WTC11 (cell line): ENCODE measurements at regions not wholly inside any gene's neighbourhood (a gene's known extent, or its start where the extent isn't known, plus 50 kb on each side); places are given as distances from the start of the nearest gene placed in this dataset.

Source experiments
- ATAC-seq: fragments of 200-7000 bp; cut with Tn5 transposase; 2 replicates; pipeline ENCODE4 v1.10.0; 2021; ENCODE audit warnings: mild to moderate bottlenecking, moderate library complexity
- CTCF ChIA-PET: fragments of 300-600 bp; sonication (Branson Sonifier 250); formaldehyde crosslinking; loops from one replicate; lab custom pipeline; 2021; ENCODE audit warnings: antibody characterized with exemption; lab: Charles Lee
- POLR2A ChIA-PET: fragments of 350-600 bp; sonication (Branson Sonifier 250); formaldehyde crosslinking; loops from one replicate; lab custom pipeline; 2021; ENCODE audit warnings: antibody characterized with exemption; lab: Charles Lee
- DNase-seq: peaks from one replicate; pipeline ENCODE4 v3.0.0; 2021; ENCODE audit warnings: low spot score
- H3K27ac Mint-ChIP-seq: 2 replicates; pipeline ENCODE4 v1.8.0; 2021; ENCODE audit warnings: mixed read lengths
- H3K27me3 Mint-ChIP-seq: 2 replicates; pipeline ENCODE4 v1.8.0; 2021; ENCODE audit warnings: low read depth, mild to moderate bottlenecking, moderate library complexity, mixed read lengths
- H3K36me3 Mint-ChIP-seq: 2 replicates; pipeline ENCODE4 v1.8.0; 2021; ENCODE audit warnings: mixed read lengths
- H3K4me1 Mint-ChIP-seq: 2 replicates; pipeline ENCODE4 v1.8.0; 2022; ENCODE audit warnings: mixed read lengths
- H3K4me3 Mint-ChIP-seq: 2 replicates; pipeline ENCODE4 v1.8.0; 2021; ENCODE audit warnings: mild to moderate bottlenecking, moderate library complexity, mixed read lengths
- H3K9me3 Mint-ChIP-seq: 2 replicates; pipeline ENCODE4 v1.8.0; 2021; ENCODE audit warnings: mixed read lengths
- CREM ChIP-seq: sonication (generic); formaldehyde crosslinking; IDR thresholded peaks from 2 replicates; pipeline ENCODE4 v1.8.1; 2022; ENCODE audit warnings: mild to moderate bottlenecking, missing genetic modification reagents, moderate library complexity
- ESRRA ChIP-seq: sonication (generic); formaldehyde crosslinking; IDR thresholded peaks from 2 replicates; pipeline ENCODE4 v1.8.1; 2022; ENCODE audit warnings: mild to moderate bottlenecking, missing genetic modification reagents, borderline replicate concordance
- FOXJ3 ChIP-seq: sonication (generic); formaldehyde crosslinking; IDR thresholded peaks from 2 replicates; pipeline ENCODE4 v1.9.0; 2021; ENCODE audit warnings: missing genetic modification reagents, mild to moderate bottlenecking, borderline replicate concordance
- GABPB1 ChIP-seq: sonication (generic); formaldehyde crosslinking; IDR thresholded peaks from 2 replicates; pipeline ENCODE4 v1.8.1; 2023; ENCODE audit warnings: mild to moderate bottlenecking, missing genetic modification reagents
- IRF2 ChIP-seq: sonication (generic); formaldehyde crosslinking; IDR thresholded peaks from 2 replicates; pipeline ENCODE4 v1.8.0; 2022; ENCODE audit warnings: low read depth, missing genetic modification reagents, borderline replicate concordance
- JUN ChIP-seq: sonication (generic); formaldehyde crosslinking; IDR thresholded peaks from 2 replicates; pipeline ENCODE4 v1.8.0; 2023; ENCODE audit warnings: mild to moderate bottlenecking, missing genetic modification reagents
- NR2C2 ChIP-seq: sonication (generic); formaldehyde crosslinking; IDR thresholded peaks from 2 replicates; pipeline ENCODE4 v1.8.0; 2022; ENCODE audit warnings: mild to moderate bottlenecking, missing genetic modification reagents
- RELA ChIP-seq: sonication (generic); formaldehyde crosslinking; IDR thresholded peaks from 2 replicates; pipeline ENCODE4 v1.8.1; 2022; ENCODE audit warnings: missing genetic modification reagents, mild to moderate bottlenecking, borderline replicate concordance
- SMAD3 ChIP-seq: sonication (generic); formaldehyde crosslinking; IDR thresholded peaks from 2 replicates; pipeline ENCODE4 v1.8.0; 2022; ENCODE audit warnings: missing genetic modification reagents, mild to moderate bottlenecking, borderline replicate concordance
- SMAD4 ChIP-seq: sonication (generic); formaldehyde crosslinking; IDR thresholded peaks from 2 replicates; pipeline ENCODE4 v1.8.0; 2022; ENCODE audit warnings: mild to moderate bottlenecking, missing genetic modification reagents
- ZNF121 ChIP-seq: sonication (generic); formaldehyde crosslinking; IDR thresholded peaks from 2 replicates; pipeline ENCODE4 v1.8.0; 2023; ENCODE audit warnings: missing genetic modification reagents
- ZNF138 ChIP-seq: sonication (generic); formaldehyde crosslinking; conservative IDR thresholded peaks from 2 replicates; pipeline ENCODE4 v1.8.1; 2022; ENCODE audit warnings: mild to moderate bottlenecking, moderate library complexity, missing genetic modification reagents
- ZNF263 ChIP-seq: sonication (generic); formaldehyde crosslinking; IDR thresholded peaks from 2 replicates; pipeline ENCODE4 v1.8.1; 2022; ENCODE audit warnings: low read depth, mild to moderate bottlenecking, moderate library complexity, missing genetic modification reagents
- ZNF671 ChIP-seq: fragments of 250-450 bp; sonication (Bioruptor Pico); IDR thresholded peaks from 2 replicates; pipeline ENCODE4 v1.8.0; 2021; ENCODE audit warnings: mild to moderate bottlenecking
- TF ChIP-seq, protein P1 (sequence below): sonication (generic); formaldehyde crosslinking; IDR thresholded peaks from 2 replicates; pipeline ENCODE4 v1.8.0; 2022; ENCODE audit warnings: missing genetic modification reagents
- TF ChIP-seq, protein P2 (sequence below): sonication (generic); formaldehyde crosslinking; IDR thresholded peaks from 2 replicates; pipeline ENCODE4 v1.8.1; 2022; ENCODE audit warnings: missing genetic modification reagents, borderline replicate concordance
- TF ChIP-seq, protein P3 (sequence below): fragments of 250-450 bp; sonication (Bioruptor Pico); IDR thresholded peaks from 2 replicates; pipeline ENCODE4 v1.9.0; 2021; ENCODE audit warnings: mild to moderate bottlenecking
- TF ChIP-seq, protein P4 (sequence below): sonication (generic); formaldehyde crosslinking; IDR thresholded peaks from 2 replicates; pipeline ENCODE4 v1.8.0; 2022; ENCODE audit warnings: mild to moderate bottlenecking, missing genetic modification reagents
- TF ChIP-seq, protein P5 (sequence below): sonication (generic); formaldehyde crosslinking; IDR thresholded peaks from 2 replicates; pipeline ENCODE4 v1.8.0; 2022; ENCODE audit warnings: mild to moderate bottlenecking, missing genetic modification reagents

DNA sequence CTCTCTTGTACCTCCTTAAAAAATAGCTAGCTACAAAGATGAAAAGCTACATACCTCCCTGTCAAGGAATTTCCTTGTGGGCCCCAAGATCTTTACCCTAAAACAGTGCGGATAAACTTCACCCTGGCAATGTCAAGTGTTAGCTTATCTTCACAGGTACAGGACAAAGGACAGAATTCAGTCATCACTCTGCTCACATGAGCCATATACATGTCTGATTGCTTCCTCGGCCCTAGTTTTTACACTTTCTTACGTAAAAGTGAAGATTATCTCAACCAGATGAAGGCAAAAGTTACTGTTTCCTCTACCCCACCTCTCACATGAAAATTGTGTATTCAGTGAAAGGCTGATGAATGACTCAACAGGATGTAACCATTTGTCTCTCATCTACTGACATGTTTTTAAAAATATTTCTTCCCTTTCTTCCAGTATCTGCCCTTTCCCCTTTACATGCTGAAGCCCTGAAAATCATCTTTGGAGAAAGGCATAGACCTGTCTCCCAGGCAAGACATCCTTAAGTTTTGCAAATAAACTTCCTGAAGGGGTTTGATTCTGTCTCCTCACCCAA, 890.1 kb downstream of the GALC start:
- H3K36me3 Mint-ChIP-seq = no peaks in the 10 kb centered on the region
- peaks cover 9% of the 10 kb centered on the region; the same call in 1 of the 2 replicates for H3K27me3 Mint-ChIP-seq
- DNase-seq (no peak), ATAC-seq (no peak)
- POLR2A ChIA-PET = no interaction called here
- CTCF ChIA-PET = no interaction called here
- TF ChIP-seq ESRRA (CRISPR knock-in tag) = no peak
- TF ChIP-seq, protein P1, sequence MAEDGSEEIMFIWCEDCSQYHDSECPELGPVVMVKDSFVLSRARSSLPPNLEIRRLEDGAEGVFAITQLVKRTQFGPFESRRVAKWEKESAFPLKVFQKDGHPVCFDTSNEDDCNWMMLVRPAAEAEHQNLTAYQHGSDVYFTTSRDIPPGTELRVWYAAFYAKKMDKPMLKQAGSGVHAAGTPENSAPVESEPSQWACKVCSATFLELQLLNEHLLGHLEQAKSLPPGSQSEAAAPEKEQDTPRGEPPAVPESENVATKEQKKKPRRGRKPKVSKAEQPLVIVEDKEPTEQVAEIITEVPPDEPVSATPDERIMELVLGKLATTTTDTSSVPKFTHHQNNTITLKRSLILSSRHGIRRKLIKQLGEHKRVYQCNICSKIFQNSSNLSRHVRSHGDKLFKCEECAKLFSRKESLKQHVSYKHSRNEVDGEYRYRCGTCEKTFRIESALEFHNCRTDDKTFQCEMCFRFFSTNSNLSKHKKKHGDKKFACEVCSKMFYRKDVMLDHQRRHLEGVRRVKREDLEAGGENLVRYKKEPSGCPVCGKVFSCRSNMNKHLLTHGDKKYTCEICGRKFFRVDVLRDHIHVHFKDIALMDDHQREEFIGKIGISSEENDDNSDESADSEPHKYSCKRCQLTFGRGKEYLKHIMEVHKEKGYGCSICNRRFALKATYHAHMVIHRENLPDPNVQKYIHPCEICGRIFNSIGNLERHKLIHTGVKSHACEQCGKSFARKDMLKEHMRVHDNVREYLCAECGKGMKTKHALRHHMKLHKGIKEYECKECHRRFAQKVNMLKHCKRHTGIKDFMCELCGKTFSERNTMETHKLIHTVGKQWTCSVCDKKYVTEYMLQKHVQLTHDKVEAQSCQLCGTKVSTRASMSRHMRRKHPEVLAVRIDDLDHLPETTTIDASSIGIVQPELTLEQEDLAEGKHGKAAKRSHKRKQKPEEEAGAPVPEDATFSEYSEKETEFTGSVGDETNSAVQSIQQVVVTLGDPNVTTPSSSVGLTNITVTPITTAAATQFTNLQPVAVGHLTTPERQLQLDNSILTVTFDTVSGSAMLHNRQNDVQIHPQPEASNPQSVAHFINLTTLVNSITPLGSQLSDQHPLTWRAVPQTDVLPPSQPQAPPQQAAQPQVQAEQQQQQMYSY = no peak
- TF ChIP-seq CREM = no peak
- TF ChIP-seq ZNF138 (CRISPR knock-in tag) = no peak
- TF ChIP-seq, all 79 proteins: peak for 0
- Mint-ChIP-seq H3K27ac (no peak overlapping the region), H3K9me3 (no peaks in the 10 kb centered on the region), H3K4me3 (no peak overlapping the region), H3K4me1 (peaks cover 16% of the 10 kb centered on the region)

DNA sequence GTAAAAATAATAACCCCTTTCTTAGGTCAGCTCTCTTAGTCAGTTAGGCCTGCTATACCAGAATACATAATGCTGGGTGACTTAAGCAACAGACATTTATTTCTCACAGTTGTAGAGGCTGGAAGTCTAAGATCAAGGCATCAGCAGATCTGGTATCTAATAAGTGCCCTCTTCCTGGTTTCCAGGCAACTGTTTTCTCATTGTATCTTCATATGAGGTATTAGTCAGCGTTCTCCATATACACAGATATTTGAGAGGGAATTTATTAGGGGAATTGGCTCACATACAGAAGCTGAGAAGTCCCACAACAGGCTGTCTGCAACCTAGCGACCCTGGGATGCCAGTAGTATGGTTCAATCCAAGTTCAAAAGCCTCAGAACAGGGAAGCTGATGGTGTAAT, 896.0 kb downstream of the GALC start:
- no peaks in the 10 kb centered on the region for H3K9me3 Mint-ChIP-seq
- ATAC-seq (no peak), DNase-seq (no peak)
- ChIA-PET POLR2A (no interaction called here), CTCF (no interaction called here)
- H3K27ac Mint-ChIP-seq = no peak overlapping the region
- no peaks in the 10 kb centered on the region for H3K36me3 Mint-ChIP-seq
- H3K4me3 Mint-ChIP-seq = no peak overlapping the region
- no peaks in the 10 kb centered on the region for H3K27me3 Mint-ChIP-seq
- no peak for TF ChIP-seq NR2C2 (CRISPR knock-in tag)
- no peak for TF ChIP-seq SMAD4 (CRISPR knock-in tag)
- TF ChIP-seq FOXJ3 (CRISPR knock-in tag) = no peak
- TF ChIP-seq, protein P2, sequence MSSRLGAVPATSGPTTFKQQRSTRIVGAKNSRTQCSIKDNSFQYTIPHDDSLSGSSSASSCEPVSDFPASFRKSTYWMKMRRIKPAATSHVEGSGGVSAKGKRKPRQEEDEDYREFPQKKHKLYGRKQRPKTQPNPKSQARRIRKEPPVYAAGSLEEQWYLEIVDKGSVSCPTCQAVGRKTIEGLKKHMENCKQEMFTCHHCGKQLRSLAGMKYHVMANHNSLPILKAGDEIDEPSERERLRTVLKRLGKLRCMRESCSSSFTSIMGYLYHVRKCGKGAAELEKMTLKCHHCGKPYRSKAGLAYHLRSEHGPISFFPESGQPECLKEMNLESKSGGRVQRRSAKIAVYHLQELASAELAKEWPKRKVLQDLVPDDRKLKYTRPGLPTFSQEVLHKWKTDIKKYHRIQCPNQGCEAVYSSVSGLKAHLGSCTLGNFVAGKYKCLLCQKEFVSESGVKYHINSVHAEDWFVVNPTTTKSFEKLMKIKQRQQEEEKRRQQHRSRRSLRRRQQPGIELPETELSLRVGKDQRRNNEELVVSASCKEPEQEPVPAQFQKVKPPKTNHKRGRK (CRISPR knock-in tag) = no peak
- no peak for TF ChIP-seq IRF2 (CRISPR knock-in tag)
- TF ChIP-seq ZNF121 (CRISPR knock-in tag) = no peak
- H3K4me1 Mint-ChIP-seq = peaks cover 6% of the 10 kb centered on the region; the same call in 1 of the 2 replicates

DNA sequence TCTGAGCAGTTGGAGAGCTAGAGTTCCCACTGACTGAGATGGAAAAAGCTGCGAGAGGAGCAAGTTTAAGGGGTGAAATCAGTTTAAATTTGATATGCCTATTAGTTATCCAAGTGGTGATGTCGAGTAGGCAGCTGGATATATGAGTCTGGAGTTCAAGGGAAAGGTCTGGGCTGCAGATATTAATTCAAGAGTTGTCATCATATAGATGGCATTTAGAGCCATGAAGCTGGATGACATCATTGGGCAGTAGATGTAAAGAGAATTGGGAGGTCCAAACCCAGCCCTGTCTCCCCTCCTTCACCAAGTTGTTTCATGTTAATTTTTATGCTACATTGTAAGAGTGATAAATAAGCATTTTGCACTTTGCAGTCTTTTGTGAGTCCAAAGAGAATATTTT, 898.1 kb downstream of the GALC start:
- ATAC-seq = no peak
- TF ChIP-seq SMAD3 = no peak
- no peak for TF ChIP-seq GABPB1
- no peak for TF ChIP-seq JUN
- TF ChIP-seq RELA (CRISPR knock-in tag) = no peak
- TF ChIP-seq, all 79 proteins: peak for 0
- Mint-ChIP-seq H3K27ac (no peak overlapping the region), H3K4me1 (peaks cover 10% of the 10 kb centered on the region), H3K9me3 (no peaks in the 10 kb centered on the region), H3K4me3 (no peak overlapping the region), H3K27me3 (no peaks in the 10 kb centered on the region), H3K36me3 (no peaks in the 10 kb centered on the region)
- DNase-seq = no peak
- ChIA-PET CTCF (no interaction called here), POLR2A (no interaction called here)

DNA sequence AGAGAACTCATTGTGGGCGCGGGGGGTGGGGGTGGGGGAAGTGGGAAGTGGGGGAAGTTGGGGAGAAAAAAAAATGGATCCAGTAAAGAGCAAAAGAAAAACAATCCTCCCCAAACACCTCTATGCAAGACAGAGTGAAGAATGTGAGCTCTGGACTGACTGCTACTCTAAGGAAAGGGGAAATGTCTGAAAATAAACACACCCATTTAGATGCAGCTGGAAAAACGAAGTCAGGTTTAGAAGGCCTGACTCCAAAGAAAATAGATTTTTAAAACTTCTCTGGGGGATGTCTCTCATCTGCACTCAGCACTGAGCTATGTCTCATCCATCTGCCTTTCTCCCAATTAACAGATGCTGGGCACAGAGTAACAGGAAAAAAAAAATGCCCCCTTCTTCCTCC, 904.4 kb downstream of the GALC start:
- Mint-ChIP-seq H3K4me1 (peaks cover 49% of the 10 kb centered on the region), H3K4me3 (no peak overlapping the region), H3K9me3 (no peaks in the 10 kb centered on the region), H3K36me3 (no peaks in the 10 kb centered on the region), H3K27ac (no peak overlapping the region), H3K27me3 (peaks cover 42% of the 10 kb centered on the region)
- ATAC-seq = no peak; the same call in 1 of the 2 replicates
- POLR2A ChIA-PET = no interaction called here
- DNase-seq = no peak
- CTCF ChIA-PET = interaction anchor here (0.6 kb wide), 1 partner anchor 16 kb away, joined by 7 read pairs; no protein-coding TSS in a partner anchor
- TF ChIP-seq ZNF263 (no peak), SMAD3 (no peak), ZNF671 (CRISPR knock-in tag) (no peak), IRF2 (CRISPR knock-in tag) (no peak)
- TF ChIP-seq, protein P3, sequence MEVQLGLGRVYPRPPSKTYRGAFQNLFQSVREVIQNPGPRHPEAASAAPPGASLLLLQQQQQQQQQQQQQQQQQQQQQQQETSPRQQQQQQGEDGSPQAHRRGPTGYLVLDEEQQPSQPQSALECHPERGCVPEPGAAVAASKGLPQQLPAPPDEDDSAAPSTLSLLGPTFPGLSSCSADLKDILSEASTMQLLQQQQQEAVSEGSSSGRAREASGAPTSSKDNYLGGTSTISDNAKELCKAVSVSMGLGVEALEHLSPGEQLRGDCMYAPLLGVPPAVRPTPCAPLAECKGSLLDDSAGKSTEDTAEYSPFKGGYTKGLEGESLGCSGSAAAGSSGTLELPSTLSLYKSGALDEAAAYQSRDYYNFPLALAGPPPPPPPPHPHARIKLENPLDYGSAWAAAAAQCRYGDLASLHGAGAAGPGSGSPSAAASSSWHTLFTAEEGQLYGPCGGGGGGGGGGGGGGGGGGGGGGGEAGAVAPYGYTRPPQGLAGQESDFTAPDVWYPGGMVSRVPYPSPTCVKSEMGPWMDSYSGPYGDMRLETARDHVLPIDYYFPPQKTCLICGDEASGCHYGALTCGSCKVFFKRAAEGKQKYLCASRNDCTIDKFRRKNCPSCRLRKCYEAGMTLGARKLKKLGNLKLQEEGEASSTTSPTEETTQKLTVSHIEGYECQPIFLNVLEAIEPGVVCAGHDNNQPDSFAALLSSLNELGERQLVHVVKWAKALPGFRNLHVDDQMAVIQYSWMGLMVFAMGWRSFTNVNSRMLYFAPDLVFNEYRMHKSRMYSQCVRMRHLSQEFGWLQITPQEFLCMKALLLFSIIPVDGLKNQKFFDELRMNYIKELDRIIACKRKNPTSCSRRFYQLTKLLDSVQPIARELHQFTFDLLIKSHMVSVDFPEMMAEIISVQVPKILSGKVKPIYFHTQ (CRISPR knock-in tag) = no peak
- TF ChIP-seq, protein P4, sequence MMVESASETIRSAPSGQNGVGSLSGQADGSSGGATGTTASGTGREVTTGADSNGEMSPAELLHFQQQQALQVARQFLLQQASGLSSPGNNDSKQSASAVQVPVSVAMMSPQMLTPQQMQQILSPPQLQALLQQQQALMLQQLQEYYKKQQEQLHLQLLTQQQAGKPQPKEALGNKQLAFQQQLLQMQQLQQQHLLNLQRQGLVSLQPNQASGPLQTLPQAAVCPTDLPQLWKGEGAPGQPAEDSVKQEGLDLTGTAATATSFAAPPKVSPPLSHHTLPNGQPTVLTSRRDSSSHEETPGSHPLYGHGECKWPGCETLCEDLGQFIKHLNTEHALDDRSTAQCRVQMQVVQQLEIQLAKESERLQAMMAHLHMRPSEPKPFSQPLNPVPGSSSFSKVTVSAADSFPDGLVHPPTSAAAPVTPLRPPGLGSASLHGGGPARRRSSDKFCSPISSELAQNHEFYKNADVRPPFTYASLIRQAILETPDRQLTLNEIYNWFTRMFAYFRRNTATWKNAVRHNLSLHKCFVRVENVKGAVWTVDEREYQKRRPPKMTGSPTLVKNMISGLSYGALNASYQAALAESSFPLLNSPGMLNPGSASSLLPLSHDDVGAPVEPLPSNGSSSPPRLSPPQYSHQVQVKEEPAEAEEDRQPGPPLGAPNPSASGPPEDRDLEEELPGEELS = no peak
- TF ChIP-seq, protein P5, sequence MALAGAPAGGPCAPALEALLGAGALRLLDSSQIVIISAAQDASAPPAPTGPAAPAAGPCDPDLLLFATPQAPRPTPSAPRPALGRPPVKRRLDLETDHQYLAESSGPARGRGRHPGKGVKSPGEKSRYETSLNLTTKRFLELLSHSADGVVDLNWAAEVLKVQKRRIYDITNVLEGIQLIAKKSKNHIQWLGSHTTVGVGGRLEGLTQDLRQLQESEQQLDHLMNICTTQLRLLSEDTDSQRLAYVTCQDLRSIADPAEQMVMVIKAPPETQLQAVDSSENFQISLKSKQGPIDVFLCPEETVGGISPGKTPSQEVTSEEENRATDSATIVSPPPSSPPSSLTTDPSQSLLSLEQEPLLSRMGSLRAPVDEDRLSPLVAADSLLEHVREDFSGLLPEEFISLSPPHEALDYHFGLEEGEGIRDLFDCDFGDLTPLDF (CRISPR knock-in tag) = no peak
